ENCODE measurements at regions not wholly inside any gene's neighbourhood (a gene's known extent, or its start where the extent isn't known, plus 50 kb on each side); places are given as distances from the start of the nearest gene placed in this dataset.

GRCh38 chr11:38476808-38477575 is 1879.0 kb upstream of the RAG2 start:
- Histone ChIP-seq H3K4me1 (no peaks in the 10 kb centered on the region), H3K4me2 (no peak overlapping the region), H3K27ac (no peak overlapping the region), H3K9me3 (no peaks in the 10 kb centered on the region; the same call in 2 of the 3 replicates), H3K4me3 (no peak overlapping the region)
- FAIRE-seq (no peak), ATAC-seq (no peak), DNase-seq (ENCODE audit: low read depth in 1 of 2, low spot score in 1 of 2) (no peak)
- CTCF ChIA-PET: no interaction called here
- WGBS (ENCODE audit: missing lambda C conversion rate): 1% methylated on average over 3 of the region's 3 CpGs
- no peak for TF ChIP-seq EP300 (IDR thresholded peaks at IDR 0.05)
- no peak for TF ChIP-seq MAX (IDR thresholded peaks at IDR 0.05)
- TF ChIP-seq PHF8 (IDR thresholded peaks at IDR 0.05; ENCODE audit: borderline replicate concordance, low read depth): no peak
- TF ChIP-seq, protein P1, sequence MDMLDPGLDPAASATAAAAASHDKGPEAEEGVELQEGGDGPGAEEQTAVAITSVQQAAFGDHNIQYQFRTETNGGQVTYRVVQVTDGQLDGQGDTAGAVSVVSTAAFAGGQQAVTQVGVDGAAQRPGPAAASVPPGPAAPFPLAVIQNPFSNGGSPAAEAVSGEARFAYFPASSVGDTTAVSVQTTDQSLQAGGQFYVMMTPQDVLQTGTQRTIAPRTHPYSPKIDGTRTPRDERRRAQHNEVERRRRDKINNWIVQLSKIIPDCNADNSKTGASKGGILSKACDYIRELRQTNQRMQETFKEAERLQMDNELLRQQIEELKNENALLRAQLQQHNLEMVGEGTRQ (IDR thresholded peaks at IDR 0.05): no peak
- TF ChIP-seq ATOH8 (CRISPR knock-in tag; IDR thresholded peaks at IDR 0.05; ENCODE audit: low read depth): no peak
- TF ChIP-seq SMC3 (IDR thresholded peaks at IDR 0.05): no peak
- no peak for TF ChIP-seq ZSCAN20 (CRISPR knock-in tag; IDR thresholded peaks at IDR 0.05)
- no peak for TF ChIP-seq ZFP36 (IDR thresholded peaks at IDR 0.05; ENCODE audit: borderline replicate concordance, partially characterized antibody)
- TF ChIP-seq, protein P2, sequence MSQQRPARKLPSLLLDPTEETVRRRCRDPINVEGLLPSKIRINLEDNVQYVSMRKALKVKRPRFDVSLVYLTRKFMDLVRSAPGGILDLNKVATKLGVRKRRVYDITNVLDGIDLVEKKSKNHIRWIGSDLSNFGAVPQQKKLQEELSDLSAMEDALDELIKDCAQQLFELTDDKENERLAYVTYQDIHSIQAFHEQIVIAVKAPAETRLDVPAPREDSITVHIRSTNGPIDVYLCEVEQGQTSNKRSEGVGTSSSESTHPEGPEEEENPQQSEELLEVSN (IDR thresholded peaks at IDR 0.05; ENCODE audit: borderline replicate concordance, low read depth): no peak
- TF ChIP-seq CHD4 (IDR thresholded peaks at IDR 0.05; ENCODE audit: borderline replicate concordance): no peak
- TF ChIP-seq, protein P3, sequence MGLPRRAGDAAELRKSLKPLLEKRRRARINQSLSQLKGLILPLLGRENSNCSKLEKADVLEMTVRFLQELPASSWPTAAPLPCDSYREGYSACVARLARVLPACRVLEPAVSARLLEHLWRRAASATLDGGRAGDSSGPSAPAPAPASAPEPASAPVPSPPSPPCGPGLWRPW (IDR thresholded peaks at IDR 0.05): no peak
- TF ChIP-seq MAFK (IDR thresholded peaks at IDR 0.05; ENCODE audit: partially characterized antibody): no peak
- no peak for TF ChIP-seq JUNB (IDR thresholded peaks at IDR 0.05)
- TF ChIP-seq KDM1A (IDR thresholded peaks at IDR 0.05; ENCODE audit: low read depth): no peak
- POLR2A ChIA-PET: no interaction called here

DNA sequence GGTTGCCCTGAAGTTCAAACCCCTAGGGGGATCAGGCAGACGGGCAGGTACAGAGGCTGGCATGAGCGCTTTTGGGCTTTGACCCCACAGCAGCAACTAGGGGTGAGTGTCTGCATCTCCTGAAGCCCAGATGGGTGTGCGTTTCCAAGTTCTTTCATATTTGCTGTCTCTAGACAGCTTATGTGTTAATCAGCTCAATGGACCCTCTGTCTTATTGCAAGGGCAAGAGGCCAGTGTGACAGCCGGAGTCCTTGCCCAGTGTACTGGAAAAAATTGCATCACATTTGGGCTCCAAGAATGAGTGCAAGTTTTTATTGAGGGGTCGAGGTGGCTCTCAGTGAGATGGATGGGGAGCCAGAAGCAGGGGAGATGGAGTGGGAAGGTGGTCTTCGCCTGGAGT is 1863.7 kb upstream of the RAG2 start:
- no peaks in the 10 kb centered on the region for H3K9me3 ChIP-seq
- no peak overlapping the region for H3K27ac ChIP-seq
- FAIRE-seq: no peak
- no peak overlapping the region for H3K4me3 ChIP-seq
- no peak for DNase-seq (ENCODE audit: low read depth in 1 of 2, low spot score in 1 of 2)
- no peak overlapping the region for H3K4me2 ChIP-seq
- POLR2A ChIA-PET: no interaction called here
- H3K4me1 ChIP-seq: no peaks in the 10 kb centered on the region
- 0% methylated on average over 6 of the region's 6 CpGs for WGBS (ENCODE audit: missing lambda C conversion rate)
- no peak for ATAC-seq
- CTCF ChIA-PET: no interaction called here
- no peak for TF ChIP-seq HDAC2 (IDR thresholded peaks at IDR 0.05)
- TF ChIP-seq, protein P3 (IDR thresholded peaks at IDR 0.05): no peak
- TF ChIP-seq HOXB5 (CRISPR knock-in tag; IDR thresholded peaks at IDR 0.05): no peak
- TF ChIP-seq HOXB13 (CRISPR knock-in tag; IDR thresholded peaks at IDR 0.05; ENCODE audit: low read depth): no peak
- no peak for TF ChIP-seq NPAS2 (CRISPR knock-in tag; IDR thresholded peaks at IDR 0.05; ENCODE audit: borderline replicate concordance)
- TF ChIP-seq JUN (IDR thresholded peaks at IDR 0.05): no peak
- TF ChIP-seq EP300 (IDR thresholded peaks at IDR 0.05): no peak
- TF ChIP-seq, protein P4, sequence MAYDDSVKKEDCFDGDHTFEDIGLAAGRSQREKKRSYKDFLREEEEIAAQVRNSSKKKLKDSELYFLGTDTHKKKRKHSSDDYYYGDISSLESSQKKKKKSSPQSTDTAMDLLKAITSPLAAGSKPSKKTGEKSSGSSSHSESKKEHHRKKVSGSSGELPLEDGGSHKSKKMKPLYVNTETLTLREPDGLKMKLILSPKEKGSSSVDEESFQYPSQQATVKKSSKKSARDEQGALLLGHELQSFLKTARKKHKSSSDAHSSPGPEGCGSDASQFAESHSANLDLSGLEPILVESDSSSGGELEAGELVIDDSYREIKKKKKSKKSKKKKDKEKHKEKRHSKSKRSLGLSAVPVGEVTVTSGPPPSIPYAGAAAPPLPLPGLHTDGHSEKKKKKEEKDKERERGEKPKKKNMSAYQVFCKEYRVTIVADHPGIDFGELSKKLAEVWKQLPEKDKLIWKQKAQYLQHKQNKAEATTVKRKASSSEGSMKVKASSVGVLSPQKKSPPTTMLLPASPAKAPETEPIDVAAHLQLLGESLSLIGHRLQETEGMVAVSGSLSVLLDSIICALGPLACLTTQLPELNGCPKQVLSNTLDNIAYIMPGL (CRISPR knock-in tag; IDR thresholded peaks at IDR 0.05; ENCODE audit: borderline replicate concordance): no peak
- no peak for TF ChIP-seq SMC3 (IDR thresholded peaks at IDR 0.05)
- TF ChIP-seq POLR2A (IDR thresholded peaks at IDR 0.05; ENCODE audit: low read length): no peak
- TF ChIP-seq ZC3H11A (IDR thresholded peaks at IDR 0.05): no peak
- TF ChIP-seq FOXS1 (CRISPR knock-in tag; IDR thresholded peaks at IDR 0.05): no peak
- TF ChIP-seq SREBF2 (IDR thresholded peaks at IDR 0.05): no peak
- TF ChIP-seq CBX8 (IDR thresholded peaks at IDR 0.05): no peak
- TF ChIP-seq NFE2L2 (conservative IDR thresholded peaks at IDR 0.05; ENCODE audit: low read length): no peak
- TF ChIP-seq CHD4 (IDR thresholded peaks at IDR 0.05; ENCODE audit: borderline replicate concordance): no peak
- no peak for TF ChIP-seq MAX (IDR thresholded peaks at IDR 0.05)
